IMR-90 (cell line): ENCODE measurements at regions not wholly inside any gene's neighbourhood (a gene's known extent, or its start where the extent isn't known, plus 50 kb on each side); places are given as distances from the start of the nearest gene placed in this dataset.

Experiments
- CTCF ChIP-seq: conservative IDR thresholded peaks from 2 replicates; pipeline ENCODE4 v1.5.1; 2012; ENCODE audit warnings: mild to moderate bottlenecking, low read depth, low read length, improper control_type of control experiment
- POLR2A ChIP-seq: IDR thresholded peaks from 2 replicates; pipeline ENCODE4 v1.6.1; 2012; ENCODE audit warnings: mild to moderate bottlenecking, low read depth, low read length
- USF2 ChIP-seq: fragments of 150-350 bp; IDR thresholded peaks from 2 replicates; pipeline ENCODE4 v1.6.1; 2017; ENCODE audit warnings: mild to moderate bottlenecking, antibody characterized with exemption, low read length, low read depth

GRCh38 chr1:176384841-176385240 lies 78.1 kb upstream of the PAPPA2 start:
- TF ChIP-seq CTCF (no peak), POLR2A (no peak), USF2 (no peak)
